ENCODE measurements at regions not wholly inside any gene's neighbourhood (a gene's known extent, or its start where the extent isn't known, plus 50 kb on each side); places are given as distances from the start of the nearest gene placed in this dataset.

GRCh38 chr9:79301085-79301484 is 270.7 kb upstream of the TLE4 start:
- H3K36me3 ChIP-seq: no peaks in the 10 kb centered on the region
- H3K4me1 ChIP-seq (ENCODE audit: low read depth): peaks cover 11% of the 10 kb centered on the region
- no peaks in the 10 kb centered on the region for H3K27me3 ChIP-seq
- H3K9me3 ChIP-seq (ENCODE audit: low read depth): no peaks in the 10 kb centered on the region
- H3K4me3 ChIP-seq: no peak overlapping the region
- no peak overlapping the region for H3K27ac ChIP-seq
- no peak for DNase-seq (ENCODE audit: low read depth in 1 of 2, low spot score in 1 of 2)
- TF ChIP-seq CTCF (IDR thresholded peaks at IDR 0.05; ENCODE audit: low read depth, low read length): no peak

- H3K36me3 ChIP-seq: no peaks in the 10 kb centered on the region
- peaks cover 11% of the 10 kb centered on the region for H3K4me1 ChIP-seq (ENCODE audit: low read depth)
- TF ChIP-seq CTCF (IDR thresholded peaks at IDR 0.05; ENCODE audit: low read depth, low read length): no peak
- no peak overlapping the region for H3K27ac ChIP-seq
- H3K9me3 ChIP-seq (ENCODE audit: low read depth): no peaks in the 10 kb centered on the region
- DNase-seq (ENCODE audit: low read depth in 1 of 2, low spot score in 1 of 2): peak in 1 of 2 donors; percentile 5
- no peak overlapping the region for H3K4me3 ChIP-seq
- no peaks in the 10 kb centered on the region for H3K27me3 ChIP-seq
Measured at GRCh38 chr9:79301551-79302391, 270.0 kb upstream of the TLE4 start.

GRCh38 chr9:79302569-79302968 is 269.2 kb upstream of the TLE4 start:
- no peak overlapping the region for H3K27ac ChIP-seq
- H3K36me3 ChIP-seq: no peaks in the 10 kb centered on the region
- H3K4me1 ChIP-seq (ENCODE audit: low read depth): peaks cover 11% of the 10 kb centered on the region
- DNase-seq (ENCODE audit: low read depth in 1 of 2, low spot score in 1 of 2): no peak
- TF ChIP-seq CTCF (IDR thresholded peaks at IDR 0.05; ENCODE audit: low read depth, low read length): no peak
- no peak overlapping the region for H3K4me3 ChIP-seq
- H3K9me3 ChIP-seq (ENCODE audit: low read depth): no peaks in the 10 kb centered on the region
- H3K27me3 ChIP-seq: no peaks in the 10 kb centered on the region

GRCh38 chr9:79308012-79308411 is 263.8 kb upstream of the TLE4 start:
- DNase-seq (ENCODE audit: low read depth in 1 of 2, low spot score in 1 of 2): no peak
- Histone ChIP-seq H3K9me3 (ENCODE audit: low read depth) (no peaks in the 10 kb centered on the region), H3K4me1 (ENCODE audit: low read depth) (no peaks in the 10 kb centered on the region), H3K4me3 (no peak overlapping the region), H3K27me3 (no peaks in the 10 kb centered on the region), H3K27ac (no peak overlapping the region), H3K36me3 (no peaks in the 10 kb centered on the region)
- TF ChIP-seq CTCF (IDR thresholded peaks at IDR 0.05; ENCODE audit: low read depth, low read length): no peak

- no peak for TF ChIP-seq CTCF (IDR thresholded peaks at IDR 0.05; ENCODE audit: low read depth, low read length)
- Histone ChIP-seq H3K27me3 (no peaks in the 10 kb centered on the region), H3K27ac (no peak overlapping the region), H3K9me3 (ENCODE audit: low read depth) (no peaks in the 10 kb centered on the region), H3K4me3 (no peak overlapping the region), H3K36me3 (no peaks in the 10 kb centered on the region), H3K4me1 (ENCODE audit: low read depth) (no peaks in the 10 kb centered on the region)
- no peak for DNase-seq (ENCODE audit: low read depth in 1 of 2, low spot score in 1 of 2)
Measured at GRCh38 chr9:79312686-79313421, 258.9 kb upstream of the TLE4 start.
